ENCODE measurements at regions not wholly inside any gene's neighbourhood (a gene's known extent, or its start where the extent isn't known, plus 50 kb on each side); places are given as distances from the start of the nearest gene placed in this dataset.

DNA sequence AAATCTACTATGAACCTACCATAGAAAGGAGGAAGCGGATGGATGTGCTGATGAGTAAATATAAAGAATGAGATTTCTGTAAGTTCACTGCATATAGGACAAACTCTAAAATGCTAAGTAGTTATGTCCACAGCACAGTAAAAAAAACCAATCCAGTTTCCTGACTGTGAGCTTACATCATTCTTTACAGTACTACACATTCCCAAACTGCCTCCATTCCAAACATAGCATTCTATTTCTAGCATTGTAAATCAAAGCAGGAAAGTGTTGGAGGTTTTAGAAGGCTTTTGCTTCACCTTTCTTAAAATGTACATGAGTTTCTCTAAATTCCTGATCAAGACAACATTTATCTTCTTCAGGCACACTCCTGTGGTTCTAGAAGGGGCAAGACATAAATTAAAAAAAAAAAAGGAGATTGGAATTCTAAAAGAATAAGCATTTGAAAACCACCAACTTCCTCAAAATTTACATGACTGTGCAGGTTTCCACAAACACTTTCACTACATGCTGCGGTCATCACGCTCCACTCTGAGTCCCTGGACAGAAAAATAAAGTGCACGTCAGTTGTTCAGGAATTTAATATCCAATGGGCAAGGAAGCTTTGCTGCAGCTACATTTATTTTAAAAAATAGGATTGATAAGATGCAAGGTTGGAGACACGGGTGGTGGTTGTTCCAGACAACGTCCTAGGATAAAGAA lies 297.6 kb upstream of the STS start:
- no peak for DNase-seq
- 52 to 78% (median 73%) methylated on average over 6 of the region's 6 CpGs for WGBS, 3 donors

GRCh38 chrX:6832619-6833018 lies 297.7 kb upstream of the VCX3A start:
- 86 to 90% (median 89%) methylated on average over 2 of the region's 2 CpGs for WGBS, 3 donors
- DNase-seq (no peak), FAIRE-seq (no peak)
- no peak overlapping the region for H3K4me3 ChIP-seq (ENCODE audit: low read depth in 1 of 3, low read length in 3 of 3)
- no peaks in the 10 kb centered on the region for H3K4me1 ChIP-seq (ENCODE audit: control insufficient read depth in 3 of 3, insufficient read depth in 2 of 3, low read depth in 1 of 3, low read length in 2 of 3)
- H3K27ac ChIP-seq (ENCODE audit: low read depth in 1 of 3, low read length in 2 of 3): no peak overlapping the region
- no peaks in the 10 kb centered on the region for H3K9me3 ChIP-seq (ENCODE audit: control insufficient read depth in 2 of 2, insufficient read depth in 1 of 2, low read depth in 1 of 2, low read length in 1 of 2)
- no peaks in the 10 kb centered on the region for H3K27me3 ChIP-seq (ENCODE audit: control insufficient read depth in 3 of 3, insufficient read depth in 3 of 3, low read length in 3 of 3)
- no peaks in the 10 kb centered on the region for H3K36me3 ChIP-seq (ENCODE audit: control insufficient read depth in 3 of 3, insufficient read depth in 2 of 3, low read depth in 1 of 3, low read length in 3 of 3)

More for the DNA sequence above, 297.6 kb upstream of the STS start:
- no peaks in the 10 kb centered on the region for H3K27me3 ChIP-seq (ENCODE audit: control insufficient read depth in 3 of 3, insufficient read depth in 3 of 3, low read length in 3 of 3)
- no peaks in the 10 kb centered on the region for H3K4me1 ChIP-seq (ENCODE audit: control insufficient read depth in 3 of 3, insufficient read depth in 2 of 3, low read depth in 1 of 3, low read length in 2 of 3)
- H3K27ac ChIP-seq (ENCODE audit: low read depth in 1 of 3, low read length in 2 of 3): no peak overlapping the region
- FAIRE-seq: no peak
- no peak overlapping the region for H3K4me3 ChIP-seq (ENCODE audit: low read depth in 1 of 3, low read length in 3 of 3)
- H3K36me3 ChIP-seq (ENCODE audit: control insufficient read depth in 3 of 3, insufficient read depth in 2 of 3, low read depth in 1 of 3, low read length in 3 of 3): no peaks in the 10 kb centered on the region
- no peaks in the 10 kb centered on the region for H3K9me3 ChIP-seq (ENCODE audit: control insufficient read depth in 2 of 2, insufficient read depth in 1 of 2, low read depth in 1 of 2, low read length in 1 of 2)

DNA sequence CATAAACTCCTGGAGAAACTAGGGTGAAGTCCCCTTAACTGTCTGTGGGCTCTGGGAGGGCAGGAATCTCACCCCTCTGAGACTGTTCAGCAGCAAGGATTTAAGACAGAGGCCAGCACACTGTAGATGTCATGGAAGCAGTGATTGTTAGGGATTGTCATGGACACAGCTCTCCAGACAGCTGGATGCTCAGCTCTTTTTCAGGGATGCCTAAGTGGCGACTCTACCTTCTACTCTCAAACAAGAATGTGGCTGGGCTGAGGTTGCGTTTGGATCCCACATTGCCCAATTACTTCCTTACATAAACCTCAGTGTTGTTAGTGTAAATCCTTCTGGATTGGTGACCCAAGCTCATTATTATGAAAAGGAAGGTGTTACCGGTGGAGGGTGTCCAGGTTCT lies 291.9 kb upstream of the VCX3A start:
- H3K27ac ChIP-seq (ENCODE audit: low read depth in 1 of 3, low read length in 2 of 3): no peak overlapping the region

DNA sequence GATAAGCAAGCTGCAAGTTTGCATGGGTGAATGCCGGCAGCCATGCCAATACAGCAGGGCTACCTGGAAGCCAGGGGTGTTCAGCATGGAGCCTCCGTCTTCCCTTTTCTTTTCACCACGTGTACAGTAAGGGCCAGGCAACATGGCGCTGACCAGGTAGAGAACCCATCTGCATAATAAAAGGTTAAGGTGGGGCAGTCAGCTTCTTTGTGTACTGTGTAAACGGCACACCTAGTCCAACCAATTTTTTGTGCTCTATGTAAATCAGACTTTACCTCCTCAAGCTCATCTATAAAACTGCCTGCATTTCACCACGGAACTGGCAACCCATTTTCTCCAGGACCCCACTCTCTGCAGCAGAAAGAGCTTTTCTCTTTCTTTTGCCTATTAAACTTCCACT lies 286.8 kb upstream of the VCX3A start:
- FAIRE-seq (no peak), DNase-seq (no peak)
- no peak overlapping the region for H3K4me3 ChIP-seq (ENCODE audit: low read depth in 1 of 3, low read length in 3 of 3)
- H3K27ac ChIP-seq (ENCODE audit: low read depth in 1 of 3, low read length in 2 of 3): no peak overlapping the region
- H3K9me3 ChIP-seq (ENCODE audit: control insufficient read depth in 2 of 2, insufficient read depth in 1 of 2, low read depth in 1 of 2, low read length in 1 of 2): no peaks in the 10 kb centered on the region
- no peaks in the 10 kb centered on the region for H3K27me3 ChIP-seq (ENCODE audit: control insufficient read depth in 3 of 3, insufficient read depth in 3 of 3, low read length in 3 of 3)
- no peaks in the 10 kb centered on the region for H3K36me3 ChIP-seq (ENCODE audit: control insufficient read depth in 3 of 3, insufficient read depth in 2 of 3, low read depth in 1 of 3, low read length in 3 of 3)
- no peaks in the 10 kb centered on the region for H3K4me1 ChIP-seq (ENCODE audit: control insufficient read depth in 3 of 3, insufficient read depth in 2 of 3, low read depth in 1 of 3, low read length in 2 of 3)
- 78 to 88% (median 81%) methylated on average over 6 of the region's 6 CpGs for WGBS, 3 donors

More for the DNA sequence above, 291.9 kb upstream of the VCX3A start:
- no peaks in the 10 kb centered on the region for H3K4me1 ChIP-seq (ENCODE audit: control insufficient read depth in 3 of 3, insufficient read depth in 2 of 3, low read depth in 1 of 3, low read length in 2 of 3)
- H3K27me3 ChIP-seq (ENCODE audit: control insufficient read depth in 3 of 3, insufficient read depth in 3 of 3, low read length in 3 of 3): no peaks in the 10 kb centered on the region
- H3K4me3 ChIP-seq (ENCODE audit: low read depth in 1 of 3, low read length in 3 of 3): no peak overlapping the region
- no peaks in the 10 kb centered on the region for H3K9me3 ChIP-seq (ENCODE audit: control insufficient read depth in 2 of 2, insufficient read depth in 1 of 2, low read depth in 1 of 2, low read length in 1 of 2)
- DNase-seq (no peak), FAIRE-seq (no peak)
- 86 to 96% (median 87%) methylated on average over 3 of the region's 3 CpGs for WGBS, 3 donors
- H3K36me3 ChIP-seq (ENCODE audit: control insufficient read depth in 3 of 3, insufficient read depth in 2 of 3, low read depth in 1 of 3, low read length in 3 of 3): no peaks in the 10 kb centered on the region

GRCh38 chrX:6813836-6814370 lies 279.0 kb upstream of the VCX3A start:
- Histone ChIP-seq H3K36me3 (ENCODE audit: control insufficient read depth in 3 of 3, insufficient read depth in 2 of 3, low read depth in 1 of 3, low read length in 3 of 3) (no peaks in the 10 kb centered on the region), H3K27ac (ENCODE audit: low read depth in 1 of 3, low read length in 2 of 3) (no peak overlapping the region), H3K4me3 (ENCODE audit: low read depth in 1 of 3, low read length in 3 of 3) (no peak overlapping the region), H3K9me3 (ENCODE audit: control insufficient read depth in 2 of 2, insufficient read depth in 1 of 2, low read depth in 1 of 2, low read length in 1 of 2) (peaks cover 0 to 2% of the 10 kb centered on the region in 2 donors), H3K4me1 (ENCODE audit: control insufficient read depth in 3 of 3, insufficient read depth in 2 of 3, low read depth in 1 of 3, low read length in 2 of 3) (no peaks in the 10 kb centered on the region), H3K27me3 (ENCODE audit: control insufficient read depth in 3 of 3, insufficient read depth in 3 of 3, low read length in 3 of 3) (no peaks in the 10 kb centered on the region)
- WGBS, 3 donors: 54 to 56% (median 54%) methylated on average over 8 of the region's 8 CpGs
- FAIRE-seq (no peak), DNase-seq (no peak)

- Histone ChIP-seq H3K27ac (ENCODE audit: low read depth in 1 of 3, low read length in 2 of 3) (no peak overlapping the region), H3K27me3 (ENCODE audit: control insufficient read depth in 3 of 3, insufficient read depth in 3 of 3, low read length in 3 of 3) (no peaks in the 10 kb centered on the region), H3K36me3 (ENCODE audit: control insufficient read depth in 3 of 3, insufficient read depth in 2 of 3, low read depth in 1 of 3, low read length in 3 of 3) (no peaks in the 10 kb centered on the region), H3K4me1 (ENCODE audit: control insufficient read depth in 3 of 3, insufficient read depth in 2 of 3, low read depth in 1 of 3, low read length in 2 of 3) (no peaks in the 10 kb centered on the region), H3K9me3 (ENCODE audit: control insufficient read depth in 2 of 2, insufficient read depth in 1 of 2, low read depth in 1 of 2, low read length in 1 of 2) (peaks cover 0 to 2% of the 10 kb centered on the region in 2 donors), H3K4me3 (ENCODE audit: low read depth in 1 of 3, low read length in 3 of 3) (no peak overlapping the region)
- no peak for FAIRE-seq
- WGBS, 3 donors: 90 to 100% (median 95%) methylated on average over 1 of the region's 1 CpG
- no peak for DNase-seq
Measured at GRCh38 chrX:6812087-6812486, 277.2 kb upstream of the VCX3A start.

DNA sequence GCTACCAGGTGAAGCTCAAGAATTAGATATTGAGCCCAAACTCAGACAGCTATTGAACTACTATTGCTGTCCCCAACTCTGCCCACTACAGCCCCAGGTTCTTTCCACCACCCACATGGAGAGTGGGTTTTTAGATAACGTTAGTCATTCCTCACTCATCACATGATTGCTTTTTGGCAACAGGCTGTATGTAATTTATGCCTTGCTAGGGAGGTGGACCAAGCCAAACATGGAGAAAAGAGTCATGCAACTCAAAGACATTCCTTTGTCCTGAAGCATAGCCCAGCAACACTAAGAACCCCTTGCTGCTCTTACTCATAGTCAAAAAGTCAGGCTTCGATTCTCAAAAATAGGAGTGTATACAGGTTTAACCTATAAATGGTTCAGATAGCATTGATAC lies 275.9 kb upstream of the VCX3A start:
- no peaks in the 10 kb centered on the region for H3K4me1 ChIP-seq (ENCODE audit: control insufficient read depth in 3 of 3, insufficient read depth in 2 of 3, low read depth in 1 of 3, low read length in 2 of 3)
- no peak for DNase-seq
- no peak overlapping the region for H3K27ac ChIP-seq (ENCODE audit: low read depth in 1 of 3, low read length in 2 of 3)
- H3K9me3 ChIP-seq (ENCODE audit: control insufficient read depth in 2 of 2, insufficient read depth in 1 of 2, low read depth in 1 of 2, low read length in 1 of 2): peaks cover 0 to 2% of the 10 kb centered on the region in 2 donors
- FAIRE-seq: no peak
- no peaks in the 10 kb centered on the region for H3K36me3 ChIP-seq (ENCODE audit: control insufficient read depth in 3 of 3, insufficient read depth in 2 of 3, low read depth in 1 of 3, low read length in 3 of 3)
- WGBS, 3 donors: 62 to 85% (median 67%) methylated on average over 2 of the region's 2 CpGs
- no peaks in the 10 kb centered on the region for H3K27me3 ChIP-seq (ENCODE audit: control insufficient read depth in 3 of 3, insufficient read depth in 3 of 3, low read length in 3 of 3)
- no peak overlapping the region for H3K4me3 ChIP-seq (ENCODE audit: low read depth in 1 of 3, low read length in 3 of 3)

- Histone ChIP-seq H3K36me3 (ENCODE audit: control insufficient read depth in 3 of 3, insufficient read depth in 2 of 3, low read depth in 1 of 3, low read length in 3 of 3) (no peaks in the 10 kb centered on the region), H3K4me1 (ENCODE audit: control insufficient read depth in 3 of 3, insufficient read depth in 2 of 3, low read depth in 1 of 3, low read length in 2 of 3) (no peaks in the 10 kb centered on the region), H3K4me3 (ENCODE audit: low read depth in 1 of 3, low read length in 3 of 3) (no peak overlapping the region), H3K27me3 (ENCODE audit: control insufficient read depth in 3 of 3, insufficient read depth in 3 of 3, low read length in 3 of 3) (no peaks in the 10 kb centered on the region), H3K9me3 (ENCODE audit: control insufficient read depth in 2 of 2, insufficient read depth in 1 of 2, low read depth in 1 of 2, low read length in 1 of 2) (no peaks in the 10 kb centered on the region), H3K27ac (ENCODE audit: low read depth in 1 of 3, low read length in 2 of 3) (no peak overlapping the region)
- peak in 1 of 2 donors; percentile 14 for DNase-seq
- FAIRE-seq: no peak
- WGBS, 3 donors: 39 to 72% (median 42%) methylated on average over 6 of the region's 6 CpGs
Measured at GRCh38 chrX:6803607-6804006, 268.7 kb upstream of the VCX3A start.

GRCh38 chrX:6793000-6793399 lies 258.1 kb upstream of the VCX3A start:
- no peaks in the 10 kb centered on the region for H3K9me3 ChIP-seq (ENCODE audit: control insufficient read depth in 2 of 2, insufficient read depth in 1 of 2, low read depth in 1 of 2, low read length in 1 of 2)
- WGBS, 3 donors: 93 to 98% (median 97%) methylated on average over 5 of the region's 5 CpGs
- H3K27me3 ChIP-seq (ENCODE audit: control insufficient read depth in 3 of 3, insufficient read depth in 3 of 3, low read length in 3 of 3): no peaks in the 10 kb centered on the region
- FAIRE-seq (no peak), DNase-seq (no peak)
- H3K4me3 ChIP-seq (ENCODE audit: low read depth in 1 of 3, low read length in 3 of 3): no peak overlapping the region
- H3K4me1 ChIP-seq (ENCODE audit: control insufficient read depth in 3 of 3, insufficient read depth in 2 of 3, low read depth in 1 of 3, low read length in 2 of 3): no peaks in the 10 kb centered on the region
- H3K27ac ChIP-seq (ENCODE audit: low read depth in 1 of 3, low read length in 2 of 3): no peak overlapping the region
- H3K36me3 ChIP-seq (ENCODE audit: control insufficient read depth in 3 of 3, insufficient read depth in 2 of 3, low read depth in 1 of 3, low read length in 3 of 3): no peaks in the 10 kb centered on the region

All from small intestine (tissue), 7 donors.